Medulla oblongata (tissue), 1 donor: ENCODE measurements at regions not wholly inside any gene's neighbourhood (a gene's known extent, or its start where the extent isn't known, plus 50 kb on each side); places are given as distances from the start of the nearest gene placed in this dataset.
"Not testable (repeated sequence)": the region's sequence is repeated elsewhere in the genome, so short reads cannot be mapped to it uniquely, and the experiment has no call there.

ENCODE experiments used
- DNase-seq: peaks from one replicate; pipeline ENCODE4 v3.0.0-alpha.2; 2015; ENCODE audit errors: extremely low spot score

DNA sequence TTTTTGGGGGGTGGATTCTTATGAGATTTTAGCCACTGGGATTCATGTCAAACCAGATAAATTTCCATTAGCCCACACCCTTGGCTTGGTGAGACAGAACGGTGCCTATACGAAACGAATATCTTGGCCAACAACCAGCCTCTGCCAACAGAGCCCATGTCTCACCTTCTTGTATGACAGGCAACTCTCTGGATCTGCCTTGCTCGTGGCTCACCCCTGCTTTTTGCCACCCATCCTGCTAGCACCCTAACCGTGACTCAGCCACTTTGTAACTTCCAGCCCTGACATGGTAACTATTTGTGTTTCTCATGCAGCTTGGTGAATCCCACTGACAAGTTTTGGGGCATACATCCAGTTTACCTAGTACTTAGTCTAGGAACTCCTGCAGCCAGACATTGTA lies 457.0 kb downstream of the SPATA31D1 start:
- no peak for DNase-seq

DNA sequence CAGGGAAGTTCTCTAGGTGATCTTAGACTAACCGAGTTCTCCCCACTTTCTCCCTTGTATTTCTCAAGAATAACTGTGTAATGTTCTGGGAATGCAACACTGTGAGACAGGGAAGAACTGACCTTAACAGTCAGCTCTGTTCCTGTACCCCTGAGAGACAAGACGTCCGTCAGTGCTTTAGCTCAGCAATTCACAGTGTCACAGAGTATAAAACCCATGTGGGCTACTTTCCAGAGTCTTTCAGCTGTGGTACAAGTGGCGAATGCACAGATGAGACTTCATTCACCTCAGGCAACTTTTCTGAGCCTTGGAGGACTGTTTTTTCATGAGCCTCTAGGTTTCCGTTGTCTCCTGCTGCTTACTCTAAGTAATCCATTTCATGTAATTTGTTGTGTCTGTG lies 458.8 kb downstream of the SPATA31D1 start:
- no peak for DNase-seq

DNA sequence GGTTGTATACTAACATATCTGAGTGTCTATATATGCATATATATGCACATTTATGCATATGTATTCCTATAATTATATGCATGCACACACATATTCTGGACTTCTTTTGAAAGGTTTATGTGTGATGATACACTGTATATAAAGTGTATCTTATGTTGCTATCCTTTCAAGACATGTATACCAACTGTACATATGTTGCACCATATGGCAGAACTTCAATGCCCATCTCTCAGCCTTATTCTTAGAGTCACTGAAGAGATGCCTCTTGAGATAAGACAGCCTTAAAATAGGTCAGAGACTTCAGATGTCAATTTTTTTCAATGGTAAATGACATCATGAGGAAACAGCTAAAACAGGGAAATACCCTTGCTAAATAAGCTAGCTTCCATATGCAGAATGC lies 461.4 kb downstream of the SPATA31D1 start:
- no peak for DNase-seq

DNA sequence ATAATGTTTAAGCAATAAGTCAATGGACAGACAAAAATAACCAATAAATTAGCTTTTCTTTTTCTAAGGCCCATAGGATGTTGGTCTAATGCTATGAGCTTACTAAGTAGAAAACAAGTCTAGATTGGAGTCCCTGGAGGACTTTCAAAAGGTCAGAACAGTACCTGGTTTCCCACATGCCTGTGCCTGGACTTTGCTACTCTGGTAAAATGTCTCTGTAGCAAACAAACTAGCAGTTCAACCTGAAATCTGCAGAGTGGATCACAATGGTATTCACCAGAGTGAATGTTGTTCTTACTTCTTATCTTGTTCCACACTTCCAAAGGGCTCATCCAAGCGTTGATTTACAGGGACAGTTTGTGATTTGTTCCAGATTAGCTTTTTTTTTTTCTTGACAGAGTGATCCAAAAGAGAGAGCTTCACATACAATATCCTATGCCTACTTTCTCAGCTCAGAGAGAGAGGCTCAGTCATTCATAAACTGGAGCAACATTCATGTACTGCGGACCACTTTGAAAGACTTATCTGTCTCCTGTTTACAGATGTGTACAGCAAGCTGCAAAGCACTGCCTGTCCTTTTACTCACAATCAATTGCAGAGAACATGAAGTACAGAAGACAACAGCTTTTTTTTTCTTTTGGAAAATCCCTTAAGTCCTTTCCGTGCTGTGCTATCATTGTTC lies 466.1 kb downstream of the SPATA31D1 start:
- peak; percentile 5 for DNase-seq

DNA sequence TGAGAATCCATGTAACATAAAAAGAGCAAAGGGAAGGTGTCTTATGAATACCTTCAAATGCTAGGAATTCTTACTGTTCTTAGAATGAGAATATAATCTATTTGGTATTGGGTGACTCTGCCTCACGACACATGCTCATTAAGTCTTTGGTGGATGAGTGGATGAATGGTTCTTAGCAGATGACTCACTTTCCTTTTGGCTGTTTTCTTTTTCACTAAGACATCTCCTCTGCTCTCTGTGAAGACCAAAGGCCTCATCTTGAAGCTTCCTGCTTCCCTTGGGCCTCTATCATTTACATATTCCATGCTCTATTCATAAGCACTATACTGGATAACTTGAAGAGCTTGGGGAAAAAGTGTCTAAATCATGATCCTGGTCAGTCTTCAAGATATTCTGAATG lies 468.1 kb downstream of the SPATA31D1 start:
- DNase-seq = no peak

DNA sequence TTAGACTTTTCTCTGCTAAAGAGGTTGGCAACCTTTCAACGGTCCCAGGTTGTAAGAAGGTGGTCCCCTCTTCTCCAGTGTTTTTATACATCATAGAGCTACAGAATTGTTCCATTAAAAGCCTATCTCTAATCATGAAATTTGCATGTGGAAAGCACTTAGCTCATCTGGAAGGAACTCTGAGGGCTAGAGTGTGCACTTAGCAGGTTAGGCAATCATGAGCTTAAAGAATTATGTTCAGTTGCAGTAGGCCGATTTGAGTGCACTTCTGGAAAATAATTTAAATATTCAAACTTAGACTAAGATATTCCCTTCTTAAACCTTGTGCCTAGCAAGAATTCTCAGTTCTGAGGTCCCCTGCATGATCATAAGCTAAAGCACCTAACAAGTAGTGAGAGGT lies 468.7 kb downstream of the SPATA31D1 start:
- DNase-seq = no peak

DNA sequence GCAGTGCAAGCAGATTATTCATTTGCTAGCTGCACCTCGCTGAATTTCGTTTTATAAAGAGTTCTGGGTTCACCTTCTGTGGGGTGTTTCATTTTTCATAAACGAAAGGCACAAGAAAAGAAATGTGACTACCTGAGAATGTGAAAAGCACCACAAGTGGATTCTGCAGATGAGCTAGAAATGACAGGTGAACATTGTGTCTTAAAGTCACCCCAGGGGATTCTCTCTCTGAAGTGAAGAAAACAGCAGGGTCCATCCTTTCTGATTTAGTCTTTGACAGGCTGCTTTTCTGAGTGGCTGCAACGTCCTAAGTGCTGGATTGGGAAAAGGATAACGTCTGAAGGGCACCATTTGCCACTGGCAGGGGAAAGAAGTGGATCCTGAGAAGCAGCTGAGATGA lies 469.3 kb downstream of the SPATA31D1 start:
- no peak for DNase-seq

DNA sequence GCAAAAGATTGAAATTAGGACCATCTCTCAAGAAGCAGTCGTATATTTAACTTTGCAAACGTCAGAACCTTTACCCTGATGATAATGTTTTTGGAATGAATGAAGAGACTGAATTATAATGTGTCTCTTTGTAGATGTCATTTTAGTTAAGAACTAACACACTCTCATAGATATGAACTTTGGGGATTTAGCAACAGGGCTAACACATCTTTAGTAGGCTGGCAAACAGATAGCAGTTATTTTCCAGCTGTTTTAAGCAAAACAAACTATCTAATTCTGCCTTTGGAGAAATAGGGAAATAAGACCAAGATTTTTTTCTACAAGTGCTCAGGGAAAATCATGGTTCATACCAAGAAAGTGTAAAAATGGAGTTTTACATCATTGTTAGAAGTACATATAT lies 469.7 kb downstream of the SPATA31D1 start:
- DNase-seq = no peak

DNA sequence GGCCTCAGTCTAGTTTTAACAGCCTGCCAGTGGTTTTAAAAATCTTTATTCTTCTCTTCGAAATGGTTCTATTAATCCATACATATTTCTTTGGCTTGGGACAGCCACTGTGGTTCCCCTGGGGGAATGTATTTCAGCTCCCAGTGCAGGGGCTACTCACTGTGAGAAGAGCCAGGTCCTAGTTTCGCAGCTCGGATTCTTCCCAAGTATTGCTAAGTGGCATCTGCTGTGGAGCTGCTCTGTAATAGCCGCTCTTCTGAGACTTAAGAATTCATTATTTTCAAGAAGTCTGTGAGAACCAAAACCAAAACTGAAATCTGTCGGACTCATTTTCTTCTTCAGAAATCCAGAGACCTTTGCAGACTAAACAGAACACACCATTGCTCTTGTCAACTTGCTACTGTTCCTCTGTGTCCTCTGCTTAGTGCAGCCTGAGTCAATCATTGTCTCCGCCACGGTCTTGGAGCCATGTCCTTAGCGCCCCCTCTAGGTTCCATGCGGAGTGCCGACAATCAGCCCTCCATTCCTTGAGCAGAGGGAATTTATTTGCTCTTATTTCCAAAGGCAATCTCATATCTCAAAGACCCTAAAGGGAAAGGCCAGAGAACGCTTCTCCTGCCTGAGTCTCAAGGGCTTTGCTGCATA lies 478.2 kb downstream of the SPATA31D1 start:
- DNase-seq = peak; percentile 28

DNA sequence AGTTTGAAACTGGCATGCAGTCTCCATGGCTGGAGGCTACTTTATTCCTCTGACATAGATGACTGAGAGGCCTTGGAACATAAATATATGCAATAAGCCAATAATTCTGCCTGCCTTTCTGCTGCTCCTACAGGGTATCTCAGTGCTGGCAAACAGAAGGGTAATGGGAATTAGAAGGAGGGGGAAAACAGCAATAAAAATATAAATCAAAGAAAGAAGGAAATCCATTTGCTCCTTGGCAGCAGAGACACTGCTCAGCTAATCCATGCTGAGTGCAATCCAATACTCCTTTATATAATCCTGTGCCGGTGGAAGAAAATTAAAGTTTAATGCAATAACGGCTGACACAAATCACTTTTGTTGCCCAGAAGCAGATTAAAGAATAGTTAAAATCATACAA lies 478.9 kb downstream of the SPATA31D1 start:
- DNase-seq = no peak

DNA sequence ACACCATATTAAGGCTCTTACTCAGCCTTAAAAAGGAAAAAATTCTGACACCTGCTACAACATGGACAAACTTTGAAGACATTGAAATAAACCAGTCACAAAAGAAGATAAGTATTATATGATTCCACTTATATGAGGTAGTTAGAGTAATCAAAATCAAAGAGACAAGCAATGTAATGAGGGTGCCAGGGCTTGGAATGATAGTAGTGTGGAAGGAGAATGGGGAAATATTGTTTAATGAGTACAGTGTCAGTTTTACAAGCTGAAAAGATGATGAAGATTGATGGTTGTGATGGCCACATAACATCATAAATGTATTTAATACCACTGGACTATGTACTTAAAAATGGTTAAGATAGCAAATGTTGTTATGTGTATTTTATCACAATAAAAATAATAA lies 485.7 kb downstream of the SPATA31D1 start:
- DNase-seq = no peak

DNA sequence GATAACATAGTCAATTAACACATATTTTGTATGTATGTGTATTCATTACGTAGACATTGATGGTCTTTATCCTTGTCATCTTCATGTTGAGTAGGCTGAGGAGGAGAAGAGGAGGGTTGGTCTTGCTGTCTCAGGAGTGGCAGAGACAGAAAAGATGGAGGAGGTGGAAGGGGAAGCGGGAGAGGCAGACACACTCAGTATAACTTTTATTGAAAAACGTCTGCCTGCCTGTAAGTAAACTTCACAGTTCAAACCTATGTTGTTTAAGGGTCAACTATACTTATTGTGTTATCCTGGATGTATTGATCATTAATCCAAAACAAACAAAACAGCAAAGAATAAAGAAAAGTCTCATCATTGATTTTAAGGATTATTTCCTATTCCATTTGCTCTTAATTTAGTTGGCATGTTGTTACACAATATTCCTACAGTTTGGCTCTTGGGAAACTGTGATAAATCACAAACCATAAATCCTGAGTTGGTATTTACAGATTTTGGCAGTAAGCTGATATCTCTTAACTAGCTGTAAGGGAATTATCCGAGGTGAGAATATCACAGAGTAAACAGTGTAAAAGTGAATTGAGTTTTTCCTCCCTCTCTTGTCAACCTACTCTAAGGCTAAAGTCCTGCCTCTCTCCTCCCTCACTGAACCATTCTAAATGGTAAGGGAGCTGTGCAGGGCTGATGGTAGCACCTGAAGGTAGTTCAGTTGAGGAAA lies 487.2 kb downstream of the SPATA31D1 start:
- no peak for DNase-seq

DNA sequence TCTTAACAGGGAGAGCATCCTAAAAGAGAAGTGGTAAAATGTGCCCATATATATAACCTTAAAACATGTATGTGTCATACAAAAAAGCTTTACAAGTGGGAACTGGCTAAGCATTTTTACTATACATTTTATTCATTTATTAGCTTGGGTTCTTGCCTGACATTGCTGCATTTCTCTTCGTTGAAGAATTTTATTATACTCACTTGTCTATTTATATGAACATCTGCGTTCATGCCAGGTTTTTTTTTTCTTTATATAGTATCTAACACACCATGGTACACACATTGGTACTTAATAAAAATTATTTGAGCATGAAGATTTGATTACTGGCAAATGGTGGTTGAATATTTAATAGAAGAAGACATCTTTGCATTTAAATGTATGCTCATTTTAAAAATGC lies 492.3 kb downstream of the SPATA31D1 start:
- no peak for DNase-seq

DNA sequence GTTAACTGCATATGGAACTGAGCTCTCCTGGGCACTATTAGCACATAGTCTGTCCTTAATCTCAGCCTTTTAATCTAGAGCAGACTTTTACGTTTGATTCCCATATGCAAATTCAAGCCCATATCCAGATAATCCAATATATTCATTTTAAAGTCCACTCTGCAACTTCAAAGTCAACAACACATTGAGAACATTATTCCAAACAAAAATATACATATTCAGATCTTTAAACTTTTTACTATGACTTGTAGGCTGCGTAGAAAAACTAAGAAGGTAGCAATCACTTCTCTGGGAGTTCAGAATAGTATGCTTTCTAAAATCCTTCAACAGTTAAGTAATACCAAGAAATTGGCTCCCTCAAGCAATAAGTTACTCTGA lies 499.4 kb downstream of the SPATA31D1 start:
- no peak for DNase-seq

DNA sequence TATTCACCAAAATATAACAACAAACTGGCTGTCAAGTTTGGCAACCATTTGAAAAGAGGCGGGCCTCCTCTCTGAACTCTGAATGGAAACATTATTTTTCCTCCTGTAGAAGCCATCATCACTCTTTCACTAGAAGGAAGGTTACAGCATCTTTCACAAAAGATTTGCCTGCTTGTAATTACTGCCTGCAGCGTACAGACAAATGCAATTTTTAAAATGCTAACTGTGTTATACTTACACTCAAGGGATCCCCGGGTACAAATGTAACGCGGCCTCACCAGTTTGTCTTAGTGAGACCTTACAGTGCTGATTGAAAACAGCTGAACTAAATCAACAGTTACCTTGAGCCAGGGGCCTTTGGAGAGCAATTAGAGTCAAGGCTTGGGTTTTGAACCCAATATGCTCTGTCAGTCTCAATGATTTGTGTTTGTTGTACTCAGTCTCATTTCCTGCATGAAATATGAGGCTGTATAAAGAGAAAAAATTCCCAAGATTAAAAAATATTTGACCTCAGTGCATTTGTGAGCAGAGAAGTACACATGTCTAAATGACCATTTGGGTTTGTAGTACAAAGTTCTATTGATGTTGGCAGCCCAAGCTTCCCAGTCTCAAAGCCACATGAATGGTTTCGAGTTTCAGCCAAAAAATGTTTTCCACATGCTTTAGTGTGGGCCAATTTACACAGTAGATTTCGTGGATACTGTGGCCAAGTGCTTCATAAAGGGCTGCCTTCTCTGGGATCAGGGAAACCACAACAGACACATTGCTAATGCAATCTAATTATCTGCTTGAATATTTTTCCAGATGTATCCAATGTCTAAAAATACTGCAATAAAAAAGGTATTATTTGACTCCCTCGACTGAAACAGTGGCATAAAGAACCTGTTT lies 500.0 kb downstream of the SPATA31D1 start:
- DNase-seq = peak; percentile 54

DNA sequence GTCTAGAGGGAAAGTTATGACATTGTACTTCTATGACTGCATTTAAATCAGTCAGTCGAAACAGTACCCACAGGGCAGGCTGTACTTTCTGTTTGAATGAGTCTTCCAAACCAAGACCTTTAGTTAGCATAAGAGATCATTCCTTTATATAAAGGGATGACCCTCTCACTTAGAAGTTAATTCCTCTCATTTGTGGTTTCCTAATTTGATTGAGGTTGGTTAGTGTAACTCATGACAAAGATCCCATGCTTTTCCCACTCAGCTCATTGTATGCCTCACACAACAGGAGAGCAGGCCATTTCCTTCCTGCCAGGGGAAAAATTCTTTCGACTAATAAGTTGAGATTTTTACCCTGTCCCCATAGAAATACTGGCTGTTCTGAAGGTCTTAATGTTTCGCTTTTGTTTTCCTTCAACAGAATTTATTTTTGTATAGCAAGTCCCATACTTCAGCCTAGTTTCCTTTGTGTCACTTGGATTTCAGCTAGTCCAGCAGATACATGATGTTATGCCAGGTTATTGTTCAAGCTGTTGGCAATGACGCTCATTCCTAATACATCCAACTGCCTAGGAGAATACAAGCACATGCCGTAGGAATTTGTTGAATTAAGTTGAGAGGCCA lies 500.7 kb downstream of the SPATA31D1 start:
- peak; percentile 35 for DNase-seq

DNA sequence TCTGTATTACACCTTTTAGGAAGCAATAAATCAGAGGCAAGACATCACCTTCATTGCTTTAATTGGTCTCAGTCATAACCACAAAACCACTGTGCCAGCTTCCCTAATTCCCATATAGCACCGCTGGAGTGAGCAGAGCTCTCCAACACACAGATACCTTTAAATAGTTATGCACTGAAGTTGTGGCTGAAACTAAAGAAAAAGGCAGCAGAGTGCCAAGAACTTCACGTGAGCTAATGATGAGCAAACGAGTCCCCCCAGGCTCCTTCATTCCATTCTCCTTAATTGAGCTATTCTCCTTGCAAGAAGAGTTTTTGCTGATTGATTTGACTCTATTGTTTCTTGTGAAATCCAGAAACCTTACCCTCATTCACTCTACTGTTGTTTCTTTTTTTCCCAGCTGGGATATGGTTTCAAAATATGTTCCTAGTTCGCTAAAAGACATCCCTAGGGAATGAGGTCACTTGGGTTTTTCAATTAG lies 501.5 kb downstream of the SPATA31D1 start:
- peak; percentile 7 for DNase-seq

DNA sequence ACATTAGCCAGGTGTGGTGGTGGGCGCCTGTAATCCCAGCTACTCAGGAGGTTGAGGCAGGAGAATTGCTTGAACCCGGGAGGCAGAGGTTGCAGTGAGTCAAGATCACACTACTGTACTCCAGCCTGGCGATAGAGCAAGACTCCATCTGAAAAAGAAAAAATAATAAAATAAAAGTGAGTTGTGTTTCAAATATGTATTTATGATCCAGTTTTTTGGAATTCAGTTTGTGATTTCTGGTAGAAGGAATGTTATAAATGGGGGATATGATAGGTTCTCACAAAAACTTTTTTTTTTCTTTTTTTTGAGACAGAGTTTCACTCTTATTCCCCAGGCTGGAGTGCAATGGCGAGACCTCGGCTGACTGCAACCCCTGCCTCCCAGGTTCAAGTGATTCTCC lies 502.2 kb downstream of the SPATA31D1 start:
- DNase-seq = not testable (repeated sequence)

DNA sequence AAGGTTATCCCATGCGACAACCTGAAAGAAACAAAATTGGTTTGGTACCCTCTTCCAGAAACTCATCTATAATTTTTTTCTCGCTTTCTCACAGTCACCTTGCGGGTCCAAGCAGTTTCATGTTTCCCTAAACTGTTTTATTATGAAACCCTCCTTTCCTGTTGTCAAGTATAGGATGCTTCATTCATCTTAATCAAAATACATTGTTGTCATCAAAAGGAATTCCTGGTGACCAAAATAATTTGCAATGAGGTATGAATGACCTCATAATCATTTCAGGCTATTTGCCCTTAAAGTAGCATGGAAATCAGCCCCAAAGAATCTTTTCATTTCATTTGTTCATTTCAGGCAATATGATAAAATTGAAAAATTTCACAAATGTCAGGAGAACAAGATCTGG lies 503.0 kb downstream of the SPATA31D1 start:
- no peak for DNase-seq

DNA sequence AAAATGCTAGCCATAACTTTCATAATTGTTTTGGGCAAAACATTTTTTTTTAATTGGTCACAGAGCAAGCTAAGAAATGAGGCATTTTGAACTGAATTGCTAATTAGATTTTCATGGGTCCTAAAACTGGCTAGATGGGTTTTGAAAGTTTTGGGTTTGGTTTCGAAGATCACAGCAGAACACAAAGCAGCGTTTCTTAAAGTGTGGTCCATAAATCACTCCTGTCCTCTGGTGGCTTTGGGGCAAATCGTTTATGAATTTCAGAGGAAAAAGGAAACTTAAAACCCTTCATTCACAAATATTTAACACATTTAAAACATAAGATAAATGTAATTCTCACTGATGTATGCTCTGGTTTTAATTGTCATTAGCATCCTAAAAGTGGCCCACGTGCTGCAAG lies 503.7 kb downstream of the SPATA31D1 start:
- DNase-seq = no peak
